Nephron (organoid): ENCODE measurements at regions not wholly inside any gene's neighbourhood (a gene's known extent, or its start where the extent isn't known, plus 50 kb on each side); places are given as distances from the start of the nearest gene placed in this dataset.

ENCODE experiments used
- H3K27ac Mint-ChIP-seq, 3 experiments: 2 replicates each; pipeline ENCODE4 v1.8.0; 2020; ENCODE audit warnings: mixed read lengths in 3 of 3, mild to moderate bottlenecking in 2 of 3, moderate library complexity in 1 of 3
- H3K27me3 Mint-ChIP-seq: 2 replicates; pipeline ENCODE4 v1.8.0; 2021; ENCODE audit warnings: low read depth, mild to moderate bottlenecking, moderate library complexity, mixed read lengths
- H3K36me3 Mint-ChIP-seq: 2 replicates; pipeline ENCODE4 v1.8.0; 2020; ENCODE audit warnings: low read depth, mixed read lengths
- H3K4me1 Mint-ChIP-seq: 2 replicates; pipeline ENCODE4 v1.8.0; 2020; ENCODE audit warnings: mixed read lengths
- H3K4me3 Mint-ChIP-seq, 3 experiments: 2 replicates each; pipeline ENCODE4 v1.8.0; 2020; ENCODE audit warnings: mild to moderate bottlenecking in 3 of 3, mixed read lengths in 3 of 3, moderate library complexity in 2 of 3
- H3K9me3 Mint-ChIP-seq: 2 replicates; pipeline ENCODE4 v1.8.0; 2020; ENCODE audit warnings: mixed read lengths
- TF ChIP-seq, protein P1 (sequence below), 3 experiments: fragments of 200-600 bp; sonication (generic); IDR thresholded peaks; one replicate each; pipeline ENCODE4 v1.5.0; 2021; ENCODE audit warnings: antibody characterized with exemption in 3 of 3; ENCODE audit not compliant: unreplicated experiment in 3 of 3

DNA sequence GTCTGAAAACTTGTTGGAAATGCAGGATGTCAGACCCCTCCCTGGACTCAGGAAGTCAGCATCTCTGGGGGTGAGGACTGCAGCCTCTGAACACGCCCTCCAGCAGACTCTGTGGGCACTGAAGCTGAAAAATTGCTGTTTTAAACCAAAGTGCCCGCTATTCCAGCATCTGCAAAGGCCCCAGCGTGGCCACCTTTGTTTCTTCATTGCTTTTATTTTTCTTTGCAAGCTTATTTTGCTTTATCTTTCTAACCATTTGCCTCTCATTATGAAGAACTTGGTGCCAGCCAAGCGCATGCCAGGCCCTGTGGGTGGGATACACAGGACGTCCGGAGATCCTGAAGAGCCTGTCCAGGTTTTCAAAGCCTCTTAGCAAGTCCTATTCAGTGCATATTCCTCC lies 203.9 kb upstream of the CST7 start:
- Mint-ChIP-seq H3K27me3 (peaks cover 3% of the 10 kb centered on the region), H3K9me3 (peaks cover 3% of the 10 kb centered on the region), H3K36me3 (no peaks in the 10 kb centered on the region), H3K4me3 (no peak overlapping the region), H3K27ac (no peak overlapping the region), H3K4me1 (peaks cover 14% of the 10 kb centered on the region)
- TF ChIP-seq, protein P1, sequence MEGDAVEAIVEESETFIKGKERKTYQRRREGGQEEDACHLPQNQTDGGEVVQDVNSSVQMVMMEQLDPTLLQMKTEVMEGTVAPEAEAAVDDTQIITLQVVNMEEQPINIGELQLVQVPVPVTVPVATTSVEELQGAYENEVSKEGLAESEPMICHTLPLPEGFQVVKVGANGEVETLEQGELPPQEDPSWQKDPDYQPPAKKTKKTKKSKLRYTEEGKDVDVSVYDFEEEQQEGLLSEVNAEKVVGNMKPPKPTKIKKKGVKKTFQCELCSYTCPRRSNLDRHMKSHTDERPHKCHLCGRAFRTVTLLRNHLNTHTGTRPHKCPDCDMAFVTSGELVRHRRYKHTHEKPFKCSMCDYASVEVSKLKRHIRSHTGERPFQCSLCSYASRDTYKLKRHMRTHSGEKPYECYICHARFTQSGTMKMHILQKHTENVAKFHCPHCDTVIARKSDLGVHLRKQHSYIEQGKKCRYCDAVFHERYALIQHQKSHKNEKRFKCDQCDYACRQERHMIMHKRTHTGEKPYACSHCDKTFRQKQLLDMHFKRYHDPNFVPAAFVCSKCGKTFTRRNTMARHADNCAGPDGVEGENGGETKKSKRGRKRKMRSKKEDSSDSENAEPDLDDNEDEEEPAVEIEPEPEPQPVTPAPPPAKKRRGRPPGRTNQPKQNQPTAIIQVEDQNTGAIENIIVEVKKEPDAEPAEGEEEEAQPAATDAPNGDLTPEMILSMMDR (IDR thresholded peaks at IDR 0.05; ENCODE audit: unreplicated experiment in 3 of 3) = no peak

DNA sequence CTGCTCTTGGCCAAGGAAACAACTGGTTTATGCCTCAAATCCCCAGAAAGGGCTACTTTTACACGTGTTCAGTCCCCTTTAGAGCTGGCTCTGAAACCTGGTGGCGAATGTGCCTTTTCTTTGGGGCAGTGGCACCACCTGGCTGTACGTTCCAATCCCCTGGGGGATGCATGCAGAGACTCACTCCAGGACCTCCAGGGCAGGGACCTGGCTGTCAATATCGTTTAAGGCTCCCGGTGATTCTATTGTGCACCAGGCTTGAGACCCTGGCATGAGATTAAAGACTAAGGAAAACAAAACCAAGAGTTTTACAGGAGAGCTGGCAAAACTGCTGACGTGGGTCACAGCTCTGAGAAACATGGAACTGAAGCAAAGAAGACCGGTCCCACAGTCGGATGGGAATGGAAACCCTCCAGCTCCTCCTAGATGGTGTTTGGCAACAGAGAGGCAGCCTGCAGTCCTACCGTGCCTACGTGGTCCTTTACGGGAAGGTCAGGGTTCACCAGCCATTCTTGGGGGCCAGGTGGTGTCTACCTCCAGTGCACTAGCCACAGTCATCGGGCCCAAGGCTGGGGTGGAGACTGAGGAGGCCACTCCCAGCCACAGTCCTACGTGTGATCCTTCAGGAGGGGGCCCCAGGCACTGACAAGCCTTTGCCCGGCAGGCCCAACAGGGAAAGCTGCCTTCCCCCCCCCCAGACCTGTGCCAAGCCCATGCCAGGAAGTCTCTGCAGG lies 203.3 kb upstream of the CST7 start:
- Mint-ChIP-seq H3K27ac (no peak overlapping the region), H3K4me1 (peaks cover 14% of the 10 kb centered on the region), H3K4me3 (no peak overlapping the region), H3K36me3 (no peaks in the 10 kb centered on the region), H3K27me3 (peaks cover 7% of the 10 kb centered on the region), H3K9me3 (peaks cover 3% of the 10 kb centered on the region)
- TF ChIP-seq, protein P1 (IDR thresholded peaks at IDR 0.05; ENCODE audit: unreplicated experiment in 3 of 3) = no peak

DNA sequence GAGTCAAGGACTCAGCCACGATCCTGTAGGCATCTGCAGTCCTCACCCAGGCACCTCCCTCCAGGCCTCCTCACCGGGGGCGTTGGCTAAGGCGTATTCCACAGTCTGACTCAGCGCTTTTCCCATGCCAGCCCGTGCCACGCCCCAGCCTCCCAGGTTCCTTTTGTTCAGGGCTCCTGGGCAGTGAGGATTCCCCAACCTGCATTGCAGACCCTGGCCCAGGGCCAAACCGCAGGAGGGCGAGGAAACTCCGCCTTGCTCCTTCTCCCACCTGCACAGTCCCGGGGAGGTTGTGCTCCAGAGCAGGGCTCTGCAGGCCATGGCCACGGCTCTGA lies 202.8 kb upstream of the CST7 start:
- H3K27ac Mint-ChIP-seq = peak overlapping the region in 1 of 3 experiments; percentile 21
- TF ChIP-seq, protein P1 (IDR thresholded peaks at IDR 0.05; ENCODE audit: unreplicated experiment in 3 of 3) = no peak
- peaks cover 7% of the 10 kb centered on the region for H3K27me3 Mint-ChIP-seq
- H3K9me3 Mint-ChIP-seq = peaks cover 3% of the 10 kb centered on the region
- peaks cover 14% of the 10 kb centered on the region for H3K4me1 Mint-ChIP-seq
- H3K36me3 Mint-ChIP-seq = no peaks in the 10 kb centered on the region
- H3K4me3 Mint-ChIP-seq = no peak overlapping the region

DNA sequence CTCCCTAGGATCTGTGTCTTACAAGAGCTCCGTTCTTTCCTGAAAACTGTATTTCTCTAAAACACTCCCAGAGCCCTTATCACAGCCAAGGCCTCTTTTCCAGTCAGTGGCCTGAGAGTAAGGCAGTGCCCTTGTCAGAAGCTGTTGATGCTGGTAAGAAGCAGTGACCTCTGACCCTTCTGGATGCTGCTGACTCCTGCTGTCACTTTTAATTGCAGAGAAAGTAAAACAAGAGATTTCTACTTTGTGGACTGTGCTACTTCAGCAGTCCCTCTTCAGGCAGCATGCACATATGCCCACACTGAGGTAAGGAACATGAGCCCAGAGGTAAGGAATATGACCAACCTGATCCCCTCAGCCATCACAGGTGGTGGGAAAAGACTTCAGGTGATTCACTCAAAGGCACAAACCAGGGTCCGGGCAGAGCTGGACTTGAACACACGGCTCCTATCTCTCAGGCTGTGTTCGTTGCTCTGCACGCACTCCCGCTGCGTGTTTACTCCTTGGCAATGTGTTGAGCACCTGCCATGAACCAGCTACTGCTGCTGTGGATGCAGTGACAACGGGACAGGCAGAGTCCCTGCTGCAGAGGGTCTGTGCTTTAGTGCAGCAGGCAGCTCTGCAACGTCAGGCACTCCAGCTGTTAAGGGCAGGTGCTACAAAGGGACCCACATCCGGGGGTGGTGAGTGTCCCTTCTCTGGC lies 201.9 kb upstream of the CST7 start:
- no peaks in the 10 kb centered on the region for H3K36me3 Mint-ChIP-seq
- peaks cover 3% of the 10 kb centered on the region for H3K9me3 Mint-ChIP-seq
- no peak overlapping the region for H3K4me3 Mint-ChIP-seq
- H3K27me3 Mint-ChIP-seq = peaks cover 10% of the 10 kb centered on the region
- peak overlapping the region in 2 of 3 experiments; percentile 15 to 21 for H3K27ac Mint-ChIP-seq
- TF ChIP-seq, protein P1 (IDR thresholded peaks at IDR 0.05; ENCODE audit: unreplicated experiment in 3 of 3) = no peak
- H3K4me1 Mint-ChIP-seq = peaks cover 14% of the 10 kb centered on the region

DNA sequence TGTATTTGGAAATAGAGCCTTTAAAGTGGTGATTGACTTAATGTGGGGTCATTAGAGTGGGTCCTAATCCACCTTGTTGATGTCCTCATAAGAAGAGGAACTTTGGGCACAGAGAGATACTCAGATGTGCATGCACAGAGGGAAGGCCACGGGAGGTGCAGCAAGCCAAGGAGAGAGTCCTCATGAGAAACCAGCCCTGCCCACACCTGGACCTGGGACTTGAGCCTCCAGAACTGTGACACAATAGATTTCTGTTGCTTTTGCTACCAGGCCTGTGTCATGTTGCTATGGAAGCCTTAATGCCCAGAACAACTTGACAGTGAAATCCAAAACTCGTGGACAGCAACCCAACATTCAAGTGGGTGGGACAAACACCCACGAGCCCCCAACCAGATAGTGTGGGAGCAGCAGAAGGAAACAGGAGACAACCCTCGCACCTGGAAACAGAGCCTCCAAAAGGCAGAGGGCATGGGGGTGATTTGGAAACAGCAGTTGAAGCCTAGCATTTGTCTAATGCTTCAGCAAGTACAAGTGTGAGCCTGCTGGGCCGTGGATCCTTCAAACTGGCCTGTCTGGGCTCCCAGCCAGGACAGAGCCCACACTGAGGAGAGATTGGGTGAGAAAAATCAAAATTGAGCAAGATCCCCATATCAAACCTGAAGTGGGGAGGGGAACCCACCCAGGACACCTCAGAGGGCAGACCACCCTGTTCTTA lies 201.0 kb upstream of the CST7 start:
- Mint-ChIP-seq H3K9me3 (peaks cover 3% of the 10 kb centered on the region), H3K27ac (peak overlapping the region in 1 of 3 experiments; percentile 15), H3K4me3 (no peak overlapping the region), H3K27me3 (peaks cover 10% of the 10 kb centered on the region), H3K4me1 (peaks cover 14% of the 10 kb centered on the region), H3K36me3 (no peaks in the 10 kb centered on the region)
- TF ChIP-seq, protein P1 (IDR thresholded peaks at IDR 0.05; ENCODE audit: unreplicated experiment in 3 of 3) = no peak
